Thoracic aorta (tissue), 2 donors: ENCODE measurements at regions not wholly inside any gene's neighbourhood (a gene's known extent, or its start where the extent isn't known, plus 50 kb on each side); places are given as distances from the start of the nearest gene placed in this dataset.
"Not testable (repeated sequence)": the region's sequence is repeated elsewhere in the genome, so short reads cannot be mapped to it uniquely, and the experiment has no call there.

Experiments used
- ATAC-seq: fragments of 150-250 bp; one replicate; pipeline ENCODE4 v1.8.0; 2017; ENCODE audit warnings: low read depth; ENCODE audit not compliant: insufficient number of reproducible peaks, low FRiP score
- DNase-seq: peaks from one replicate; pipeline ENCODE4 v3.0.0-alpha.2; 2020; ENCODE audit warnings: low spot score
- H3K27ac ChIP-seq, 2 donors: fragments of 200-600 bp; sonication (generic); 1 replicate in 1 of 2; 2 replicates in 1 of 2; pipeline ENCODE4 v1.5.1; 2016; ENCODE audit warnings: mild to moderate bottlenecking in 2 of 2, moderate library complexity in 2 of 2
- H3K27me3 ChIP-seq: fragments of 200-600 bp; sonication (generic); replicated peaks from 2 replicates; pipeline ENCODE4 v1.6.0; 2016; ENCODE audit warnings: mild to moderate bottlenecking; ENCODE audit not compliant: insufficient read depth
- H3K36me3 ChIP-seq: fragments of 200-600 bp; sonication (generic); one replicate; pipeline ENCODE4 v1.5.1; 2016
- H3K4me1 ChIP-seq, 2 donors: fragments of 200-600 bp; sonication (generic); 1 replicate in 1 of 2; 2 replicates in 1 of 2; pipeline versions ENCODE4 v1.5.1 to v1.6.0; 2016; ENCODE audit warnings: low read depth in 2 of 2, mild to moderate bottlenecking in 1 of 2; ENCODE audit not compliant: control insufficient read depth in 1 of 2
- H3K4me3 ChIP-seq: fragments of 200-600 bp; sonication (generic); 2 replicates; pipeline ENCODE4 v1.5.1; 2016; ENCODE audit warnings: mild to moderate bottlenecking
- H3K9me3 ChIP-seq: fragments of 200-600 bp; sonication (generic); 2 replicates; pipeline ENCODE4 v1.5.1; 2016
- CTCF ChIP-seq: fragments of 200-600 bp; sonication (generic); IDR thresholded peaks from one replicate; pipeline ENCODE4 v1.5.1; 2019; ENCODE audit warnings: antibody characterized with exemption

GRCh38 chr4:33725861-33726260 is 2518.5 kb downstream of the ARAP2 start:
- ATAC-seq = no peak
- Histone ChIP-seq H3K4me3 (no peak overlapping the region), H3K36me3 (no peaks in the 10 kb centered on the region), H3K9me3 (no peaks in the 10 kb centered on the region), H3K27ac (no peak overlapping the region), H3K27me3 (no peaks in the 10 kb centered on the region), H3K4me1 (no peaks in the 10 kb centered on the region)
- no peak for TF ChIP-seq CTCF
- DNase-seq = no peak

- TF ChIP-seq CTCF = no peak
- Histone ChIP-seq H3K4me1 (no peaks in the 10 kb centered on the region), H3K27ac (no peak overlapping the region), H3K4me3 (no peak overlapping the region), H3K36me3 (no peaks in the 10 kb centered on the region), H3K27me3 (no peaks in the 10 kb centered on the region), H3K9me3 (no peaks in the 10 kb centered on the region)
- ATAC-seq = no peak
- DNase-seq = no peak
These were observed 2506.6 kb downstream of the ARAP2 start for GRCh38 chr4:33737726-33738125.

GRCh38 chr4:33739884-33740632 is 2504.3 kb downstream of the ARAP2 start:
- Histone ChIP-seq H3K27me3 (no peaks in the 10 kb centered on the region), H3K4me3 (no peak overlapping the region), H3K27ac (no peak overlapping the region), H3K36me3 (no peaks in the 10 kb centered on the region), H3K9me3 (no peaks in the 10 kb centered on the region), H3K4me1 (no peaks in the 10 kb centered on the region)
- ATAC-seq (no peak), DNase-seq (no peak)
- no peak for TF ChIP-seq CTCF

- not testable (repeated sequence) for ATAC-seq, H3K4me1 ChIP-seq, H3K27me3 ChIP-seq, H3K4me3 ChIP-seq, DNase-seq, H3K36me3 ChIP-seq, H3K9me3 ChIP-seq, H3K27ac ChIP-seq
These were observed 2503.4 kb downstream of the ARAP2 start for GRCh38 chr4:33740871-33741270.

- no peak overlapping the region for H3K4me3 ChIP-seq
- H3K27ac ChIP-seq = no peak overlapping the region
- ATAC-seq (no peak), DNase-seq (no peak)
- no peaks in the 10 kb centered on the region for H3K4me1 ChIP-seq
- no peaks in the 10 kb centered on the region for H3K27me3 ChIP-seq
- H3K9me3 ChIP-seq = no peaks in the 10 kb centered on the region
- TF ChIP-seq CTCF = no peak
- no peaks in the 10 kb centered on the region for H3K36me3 ChIP-seq
These were observed 2497.3 kb downstream of the ARAP2 start for GRCh38 chr4:33746979-33747378.

- H3K27ac ChIP-seq = no peak overlapping the region
- no peak for TF ChIP-seq CTCF
- no peak for DNase-seq
- no peak for ATAC-seq
- no peak overlapping the region for H3K4me3 ChIP-seq
- H3K27me3 ChIP-seq = no peaks in the 10 kb centered on the region
- no peaks in the 10 kb centered on the region for H3K4me1 ChIP-seq
- no peaks in the 10 kb centered on the region for H3K9me3 ChIP-seq
- H3K36me3 ChIP-seq = no peaks in the 10 kb centered on the region
These were observed 2493.3 kb downstream of the ARAP2 start for GRCh38 chr4:33751050-33751449.
